DMS153 treated with DMSO at 0.1 percent for 48 hours (cell line): ENCODE measurements at regions not wholly inside any gene's neighbourhood (a gene's known extent, or its start where the extent isn't known, plus 50 kb on each side); places are given as distances from the start of the nearest gene placed in this dataset.
"Not testable (repeated sequence)": the region's sequence is repeated elsewhere in the genome, so short reads cannot be mapped to it uniquely, and the experiment has no call there.

Experiments used
- DNase-seq: peaks from one replicate; lab custom pipeline; 2025; ENCODE audit not compliant: unreplicated experiment; lab: John Stamatoyannopoulos, UW

DNA sequence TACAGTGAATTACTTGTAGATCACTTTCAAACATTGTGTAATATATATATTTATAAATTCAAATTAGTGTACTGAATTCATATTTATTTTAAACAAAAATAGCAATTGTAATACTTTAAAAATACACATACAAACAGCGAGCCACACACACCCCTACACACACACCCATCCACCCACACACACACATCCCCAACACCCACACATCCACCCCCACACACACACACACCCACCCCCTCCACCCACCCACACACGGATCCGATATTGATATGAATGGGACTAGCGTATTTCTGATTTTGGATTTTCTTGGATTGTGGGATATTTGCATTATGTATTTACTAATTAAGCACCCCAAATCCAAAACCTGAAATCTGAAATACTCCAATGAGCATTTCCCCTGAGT is 451.2 kb downstream of the PCDH7 start:
- no peak for DNase-seq

DNA sequence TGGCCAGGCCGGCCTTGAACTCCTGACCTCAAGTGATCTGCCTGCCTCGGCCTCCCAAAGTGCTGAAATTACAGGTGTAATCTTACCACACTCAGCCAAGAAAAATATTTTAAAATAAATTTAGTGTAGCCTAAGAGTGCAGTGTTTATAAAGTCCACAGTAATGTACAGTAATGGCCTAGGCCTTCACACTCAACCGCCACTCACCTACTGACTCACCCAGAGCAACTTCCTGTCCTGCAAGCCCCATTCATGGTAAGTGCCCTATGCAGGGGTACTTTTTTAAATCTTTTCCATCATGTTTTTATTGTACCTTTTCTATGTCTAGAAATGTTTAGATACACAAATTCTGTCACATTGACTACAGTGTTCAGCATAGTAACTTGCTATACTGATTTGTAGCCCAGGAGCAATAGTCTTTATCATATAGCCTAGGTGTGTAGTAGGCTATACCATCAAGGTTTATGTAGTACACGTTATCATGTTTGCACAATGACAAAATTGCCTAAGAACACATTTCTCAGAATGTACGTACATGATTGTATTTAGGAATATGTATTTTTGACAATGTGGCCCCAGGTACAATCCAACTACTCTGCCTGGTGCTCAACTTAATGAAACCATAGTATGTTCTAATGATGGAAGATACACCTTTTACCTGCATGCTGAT is 455.2 kb downstream of the PCDH7 start:
- no peak for DNase-seq

DNA sequence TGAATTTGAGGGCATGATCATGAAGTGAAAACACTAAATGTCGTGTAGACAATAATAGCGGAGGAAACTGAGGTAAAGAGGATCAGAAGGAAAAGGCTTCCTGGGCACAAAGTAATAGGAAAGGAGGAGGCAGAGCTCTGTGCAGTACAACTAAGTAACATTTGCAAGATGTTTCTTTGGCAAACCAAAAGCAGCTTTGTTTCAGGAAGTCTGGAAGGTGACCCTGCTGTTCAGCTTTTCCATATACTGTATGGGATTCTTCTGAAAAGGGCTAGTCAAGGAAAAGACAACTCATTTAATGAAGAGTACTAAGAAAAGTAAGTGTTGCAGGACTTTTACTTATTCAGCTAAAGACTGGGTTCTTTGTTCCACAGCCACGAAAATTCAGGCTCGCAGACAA is 463.1 kb downstream of the PCDH7 start:
- DNase-seq, result no peak

DNA sequence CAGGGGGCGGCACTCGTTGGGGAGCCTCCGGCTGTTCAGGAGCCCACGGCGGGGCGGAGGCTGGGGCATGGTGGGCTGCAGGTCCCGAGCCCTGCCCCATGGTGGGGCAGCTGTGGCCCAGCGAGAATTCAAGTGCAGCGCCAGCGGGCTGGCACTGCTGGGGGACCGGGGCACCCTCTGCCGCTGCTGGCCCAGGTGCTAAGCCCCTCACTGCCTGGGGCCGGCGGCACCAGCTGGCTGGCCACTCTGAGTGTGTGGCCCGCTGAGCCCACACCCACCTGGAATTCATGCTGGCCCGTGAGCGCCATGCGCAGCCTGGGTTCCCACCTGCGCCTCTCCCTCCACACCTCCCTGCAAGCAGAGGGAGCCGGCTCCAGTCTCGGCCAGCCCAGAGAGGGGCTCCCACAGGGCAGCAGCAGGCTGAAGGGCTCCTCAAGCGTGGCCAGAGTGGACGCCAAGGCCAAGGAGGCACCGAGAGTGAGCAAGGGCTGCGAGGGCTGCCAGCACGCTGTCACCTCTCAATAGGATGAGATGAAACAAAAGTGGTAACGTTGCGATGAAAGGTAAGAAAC is 464.9 kb downstream of the PCDH7 start:
- no peak for DNase-seq

DNA sequence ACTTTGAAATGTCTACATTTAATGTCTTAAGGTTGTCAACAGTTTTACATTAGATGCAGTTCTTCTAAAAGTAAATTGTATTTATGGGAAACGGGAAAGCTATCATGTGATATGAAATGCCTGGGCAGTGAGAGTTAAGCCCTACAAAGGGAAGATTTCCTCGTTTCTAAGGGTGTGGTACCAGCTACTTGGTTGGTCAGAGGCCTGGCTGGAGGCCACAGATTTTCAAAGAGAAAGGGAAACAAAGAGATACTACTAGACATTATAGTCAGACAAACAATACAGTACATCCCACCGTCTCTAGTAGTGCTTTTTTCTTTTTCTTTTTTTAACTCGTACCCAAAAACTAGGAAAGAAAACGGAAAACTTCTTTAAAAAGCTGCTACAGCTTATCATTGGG is 467.8 kb downstream of the PCDH7 start:
- DNase-seq, result no peak

DNA sequence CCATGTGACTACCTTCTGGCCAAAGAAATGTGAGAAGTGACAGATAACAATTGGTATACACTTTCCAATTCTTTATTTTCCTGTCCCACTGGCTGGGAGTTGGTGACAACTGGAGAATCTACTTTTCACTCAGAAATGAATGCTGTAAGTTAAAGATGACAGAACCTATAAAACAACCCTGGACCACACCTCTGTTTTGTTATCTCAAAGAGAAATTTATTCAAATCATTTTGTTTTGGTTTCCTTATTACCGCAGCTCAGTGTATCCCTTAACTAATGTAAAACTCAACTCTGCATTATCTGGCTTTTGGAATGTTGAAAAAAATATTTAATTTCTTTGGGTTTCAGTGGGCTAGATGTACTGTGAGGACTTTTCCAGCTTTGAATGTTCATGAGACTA is 469.8 kb downstream of the PCDH7 start:
- no peak for DNase-seq

DNA sequence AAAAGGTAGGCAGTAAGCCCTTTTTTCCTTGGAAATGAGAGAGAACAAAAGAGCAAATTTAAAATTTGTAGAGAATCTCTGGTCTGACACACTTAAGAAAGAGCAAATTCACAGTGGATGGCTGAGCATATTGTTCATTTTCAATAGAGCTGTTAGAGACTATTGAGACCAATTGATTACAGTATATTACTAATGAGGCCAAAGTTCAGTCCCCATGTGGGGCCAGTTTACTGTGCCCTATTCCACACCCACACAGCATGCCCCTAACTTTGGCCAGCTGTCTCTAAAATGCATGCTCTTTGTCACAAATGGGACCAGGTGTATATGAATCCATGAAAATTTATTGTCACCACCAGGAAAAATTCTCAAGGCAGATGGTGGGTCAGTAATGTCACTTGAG is 470.5 kb downstream of the PCDH7 start:
- no peak for DNase-seq

DNA sequence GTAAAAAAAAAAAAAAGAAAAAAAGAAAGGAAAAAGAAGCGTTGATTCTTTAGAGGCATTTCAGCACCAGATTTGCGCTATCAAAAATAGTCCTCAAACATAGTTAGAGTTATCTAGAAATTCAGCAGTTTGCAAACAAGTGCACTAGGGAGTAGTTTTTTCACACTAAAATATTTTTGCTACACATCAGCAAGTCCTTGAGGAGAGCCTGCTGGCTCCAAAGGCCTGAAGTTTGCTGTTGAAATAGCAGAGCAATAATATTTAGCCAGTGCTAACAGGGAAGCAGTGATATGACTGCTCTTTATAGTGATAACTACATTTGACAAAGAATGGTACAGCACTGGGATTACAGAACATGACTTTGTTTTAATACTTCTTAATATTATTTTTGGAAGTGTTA is 472.2 kb downstream of the PCDH7 start:
- no peak for DNase-seq

DNA sequence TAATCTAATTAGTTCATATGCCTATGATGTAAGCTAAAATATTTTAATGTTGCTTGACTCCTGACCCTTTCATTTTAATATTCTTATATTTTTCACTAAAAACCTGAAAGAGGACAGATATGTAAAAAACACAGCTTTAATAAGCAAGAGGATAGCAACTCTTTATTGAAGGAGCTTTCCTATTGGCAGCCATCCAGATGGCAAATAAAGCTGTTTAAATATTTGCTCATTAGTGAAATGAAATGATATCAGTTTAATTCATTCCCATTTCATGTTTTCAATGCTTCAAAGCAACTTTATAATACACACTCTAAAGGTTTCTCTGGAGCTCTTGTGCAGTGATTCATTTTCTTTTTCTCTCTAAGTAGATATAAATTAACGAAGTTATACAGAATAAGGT is 473.4 kb downstream of the PCDH7 start:
- DNase-seq, result peak; percentile 25

DNA sequence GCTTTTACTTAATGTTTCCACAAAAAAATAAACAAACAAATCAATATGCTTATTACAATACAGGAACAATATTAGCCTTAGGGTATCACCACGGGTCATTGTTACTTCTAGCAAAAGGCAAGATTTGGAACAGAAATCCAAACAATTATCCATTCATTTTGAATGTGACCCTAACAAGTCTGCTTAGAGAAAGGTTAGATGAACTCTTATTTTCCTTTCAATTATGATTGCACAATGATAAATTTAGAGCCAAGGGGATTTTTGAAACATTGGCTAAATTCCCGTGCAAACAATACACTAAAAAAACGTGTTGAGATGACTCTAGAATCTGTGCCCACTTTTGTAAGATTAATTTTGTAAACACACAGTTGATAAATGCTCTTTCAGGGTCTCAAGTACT is 474.7 kb downstream of the PCDH7 start:
- DNase-seq, result no peak

DNA sequence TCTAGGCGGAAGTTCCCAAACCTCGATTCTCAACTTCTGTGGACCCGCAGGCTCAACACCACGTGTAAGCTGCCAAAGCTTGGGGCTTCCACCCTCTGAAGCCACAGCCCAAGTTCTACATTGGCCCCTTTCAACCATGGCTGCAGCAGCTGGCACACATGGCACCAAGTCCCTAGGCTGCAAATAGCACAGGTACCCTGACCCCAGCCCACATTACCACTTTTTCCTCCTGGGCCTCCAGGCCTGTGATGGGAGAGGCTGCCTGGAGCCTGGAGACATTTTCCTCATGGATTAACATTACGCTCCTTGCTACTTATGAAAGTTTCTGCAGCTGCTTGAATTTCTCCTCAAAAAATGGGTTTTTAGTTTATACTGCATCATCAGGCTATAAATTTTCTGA is 479.5 kb downstream of the PCDH7 start:
- no peak for DNase-seq

DNA sequence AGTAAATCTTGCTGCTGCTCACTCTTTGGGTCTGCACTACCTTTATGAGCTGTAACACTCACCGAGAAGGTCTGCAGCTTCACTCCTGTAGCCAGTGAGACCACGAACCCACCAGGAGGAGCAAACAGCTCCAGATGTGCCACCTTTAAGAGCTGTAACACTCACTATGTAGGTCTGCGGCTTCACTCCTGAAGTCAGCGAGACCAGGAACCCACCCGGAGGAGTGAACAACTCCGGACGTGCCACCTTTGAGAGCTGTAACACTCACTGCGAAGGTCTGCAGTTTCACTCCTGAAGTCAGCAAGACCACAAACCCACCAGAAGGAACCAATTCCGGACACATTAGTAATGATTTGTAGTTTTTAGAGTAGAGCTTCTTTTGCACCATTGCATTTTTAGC is 481.9 kb downstream of the PCDH7 start:
- DNase-seq, result not testable (repeated sequence)

DNA sequence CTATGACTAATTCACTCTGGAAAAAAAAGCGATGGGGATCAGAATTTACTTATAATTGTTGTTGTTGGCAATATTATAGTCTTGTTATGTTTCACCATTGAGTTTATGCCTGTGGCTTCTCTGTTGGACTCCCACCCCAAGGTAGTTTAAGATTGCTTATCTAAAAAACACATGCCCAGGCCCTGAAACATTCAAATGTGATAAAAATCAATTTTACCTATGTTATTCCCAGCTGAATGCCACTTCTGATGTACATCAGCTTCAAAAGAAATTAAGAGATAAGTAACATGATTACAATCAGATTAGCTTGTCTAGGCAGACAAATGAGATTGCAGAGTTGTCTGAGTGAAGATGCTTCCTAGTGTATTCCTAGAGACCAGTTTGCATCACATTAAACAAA is 484.7 kb downstream of the PCDH7 start:
- DNase-seq, result no peak

DNA sequence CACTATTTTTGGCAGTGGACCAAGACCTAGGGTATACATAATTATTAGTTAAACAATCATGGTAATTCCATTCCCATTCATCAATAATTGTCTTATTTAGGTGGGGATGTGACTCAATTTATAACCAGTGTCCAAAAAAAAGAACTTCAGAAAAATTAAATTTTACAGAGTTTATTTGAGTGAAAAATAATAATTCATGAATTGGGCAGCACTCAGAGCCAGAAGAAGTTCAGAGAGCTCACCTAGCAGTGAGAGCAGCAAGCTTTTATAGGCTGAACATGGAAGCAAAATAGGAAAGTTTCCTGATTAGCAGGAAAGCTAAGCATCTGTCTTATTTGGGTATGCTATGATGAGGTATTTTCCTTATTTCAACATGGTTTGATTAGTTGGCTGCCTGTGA is 500.8 kb downstream of the PCDH7 start:
- DNase-seq, result no peak

DNA sequence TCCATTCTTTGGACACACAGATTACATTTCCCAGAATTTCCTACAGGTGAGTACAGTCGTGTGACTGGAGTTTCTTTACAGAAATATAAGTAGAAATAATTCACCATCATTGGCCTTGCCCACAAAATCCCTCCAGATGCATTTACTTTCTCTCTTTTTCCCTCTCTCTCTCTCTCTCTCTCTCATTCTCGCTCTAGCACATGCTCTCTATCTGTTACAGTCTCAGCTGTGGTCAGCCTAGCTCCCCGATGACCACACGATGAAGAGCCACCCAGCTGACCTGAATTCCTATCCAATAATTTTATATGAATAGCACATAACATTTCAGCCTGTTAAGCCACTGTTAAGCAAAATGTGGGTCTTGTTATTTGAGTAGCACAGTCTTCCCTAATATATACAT is 507.9 kb downstream of the PCDH7 start:
- no peak for DNase-seq

DNA sequence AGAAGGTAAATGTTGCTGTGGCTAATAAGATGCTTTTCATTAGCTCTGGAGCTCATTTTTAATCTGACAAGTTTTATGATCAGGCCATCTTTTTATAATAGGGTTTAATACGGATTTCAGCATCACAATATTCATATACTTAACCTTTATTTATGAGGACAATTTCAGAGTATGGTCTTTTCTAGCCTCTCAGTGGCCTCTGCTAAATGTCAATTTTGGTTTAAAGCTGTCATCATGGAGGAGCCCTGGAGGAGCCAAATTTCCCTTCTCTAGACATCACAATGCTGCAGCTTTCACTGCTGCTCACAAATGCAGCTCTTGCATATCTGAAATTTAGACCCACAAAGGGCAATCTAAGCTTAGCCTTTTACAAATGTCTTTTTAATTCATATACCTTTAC is 510.4 kb downstream of the PCDH7 start:
- no peak for DNase-seq

DNA sequence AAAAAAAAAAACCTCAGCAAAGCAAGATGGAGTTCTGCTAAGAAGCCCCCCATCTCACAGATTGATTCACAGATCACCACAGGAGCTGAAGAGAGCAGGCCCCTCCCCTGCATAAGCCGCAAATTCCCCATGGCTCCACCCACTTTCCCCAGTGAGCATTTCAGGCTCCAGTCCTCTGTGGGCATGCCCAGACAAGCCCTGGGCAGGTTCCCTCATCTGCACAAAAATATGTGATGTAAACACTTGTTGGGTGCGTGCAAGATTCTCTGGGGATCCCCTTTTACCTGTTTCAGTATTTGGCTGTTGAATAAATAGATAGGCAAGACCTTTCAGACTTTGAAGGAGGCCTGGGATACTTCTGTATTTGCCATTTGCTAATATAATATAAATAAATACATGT is 514.3 kb downstream of the PCDH7 start:
- no peak for DNase-seq

DNA sequence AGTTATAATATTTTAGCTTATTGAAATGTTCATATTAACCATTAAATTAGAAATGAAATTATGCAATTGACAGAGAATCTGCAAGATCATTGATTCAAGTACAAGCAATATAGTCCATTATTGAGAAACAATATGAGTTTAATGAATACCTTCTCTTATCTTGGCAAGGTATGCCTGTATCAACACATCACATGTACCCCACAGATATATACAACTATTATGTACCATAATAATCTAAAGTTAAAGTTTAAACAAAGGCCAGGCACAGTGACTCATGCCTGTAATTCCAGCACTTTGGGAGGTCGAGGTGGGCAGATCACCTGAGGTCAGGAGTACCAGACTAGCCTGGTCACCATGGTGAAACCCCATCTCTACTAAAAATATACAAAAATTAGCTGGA is 514.7 kb downstream of the PCDH7 start:
- DNase-seq, result no peak

DNA sequence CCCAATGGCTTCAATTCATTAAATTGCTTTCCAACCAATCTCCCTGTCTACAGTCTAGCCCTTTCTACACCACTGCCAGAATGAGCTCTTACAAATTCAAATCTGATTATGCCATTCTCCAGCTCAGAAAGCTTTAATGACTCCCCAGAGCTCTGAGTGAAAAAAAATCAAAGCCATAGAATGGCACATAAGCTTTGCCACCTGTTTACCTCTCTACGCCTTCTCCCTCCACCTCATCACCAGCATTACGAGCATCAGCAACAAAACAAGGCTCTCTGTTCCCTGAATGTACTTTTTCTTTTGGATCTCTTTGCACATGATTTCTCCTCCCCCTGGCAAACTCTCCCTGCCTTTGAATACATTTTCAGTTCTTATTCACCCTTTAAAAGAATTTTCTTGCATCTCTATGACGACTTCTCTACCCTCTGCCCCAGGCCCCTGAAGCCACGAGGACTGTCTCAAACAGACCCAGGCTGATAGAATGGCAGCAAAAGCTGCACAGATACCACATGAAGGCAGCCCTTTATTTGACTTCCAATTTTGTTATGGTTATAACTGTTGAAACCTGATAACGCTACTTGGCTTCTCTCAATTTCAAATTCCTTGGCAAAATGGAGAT is 516.0 kb downstream of the PCDH7 start:
- DNase-seq, result no peak

DNA sequence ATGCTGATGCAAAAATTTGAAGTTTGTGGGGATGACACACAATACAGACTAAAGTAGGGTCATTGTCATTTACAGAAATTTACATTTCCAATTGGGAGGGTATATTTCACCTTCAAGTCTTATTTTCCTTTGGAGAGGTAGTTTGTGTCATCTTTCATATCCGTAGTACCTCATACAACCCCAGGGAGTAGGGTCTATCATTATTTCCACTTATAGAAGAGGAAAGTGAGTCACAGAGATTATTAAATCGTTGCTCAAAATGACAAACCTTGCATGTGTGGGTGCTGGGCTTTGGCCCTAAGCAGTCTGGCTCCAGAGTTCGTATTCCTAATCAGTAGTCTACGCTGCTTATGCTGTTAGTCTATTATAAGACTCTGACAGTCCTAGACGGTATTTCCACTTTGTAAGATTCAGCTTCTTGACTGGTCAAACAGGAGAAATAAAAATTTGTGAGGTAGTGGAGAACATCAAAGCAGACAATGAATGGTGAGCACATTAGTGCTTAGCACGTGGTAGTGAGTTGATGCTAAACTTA is 516.5 kb downstream of the PCDH7 start:
- no peak for DNase-seq

DNA sequence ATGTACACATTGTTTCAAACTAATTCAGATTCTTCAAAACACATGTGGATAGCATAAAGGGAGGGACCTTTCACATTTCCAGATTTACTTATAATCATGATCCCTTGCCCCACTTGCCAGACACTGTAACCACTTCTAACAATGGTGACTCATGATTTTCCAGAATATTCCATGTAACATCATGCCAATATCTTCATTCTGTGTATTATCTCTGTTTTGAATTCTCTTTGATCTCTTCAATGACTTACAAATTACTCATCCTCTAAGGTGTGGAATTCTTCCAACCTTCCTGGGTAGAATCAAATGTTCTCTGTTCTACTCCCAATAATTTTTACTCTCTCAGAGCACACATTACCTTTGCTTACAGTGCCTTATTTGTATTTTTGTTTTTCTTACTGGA is 517.1 kb downstream of the PCDH7 start:
- DNase-seq, result no peak

DNA sequence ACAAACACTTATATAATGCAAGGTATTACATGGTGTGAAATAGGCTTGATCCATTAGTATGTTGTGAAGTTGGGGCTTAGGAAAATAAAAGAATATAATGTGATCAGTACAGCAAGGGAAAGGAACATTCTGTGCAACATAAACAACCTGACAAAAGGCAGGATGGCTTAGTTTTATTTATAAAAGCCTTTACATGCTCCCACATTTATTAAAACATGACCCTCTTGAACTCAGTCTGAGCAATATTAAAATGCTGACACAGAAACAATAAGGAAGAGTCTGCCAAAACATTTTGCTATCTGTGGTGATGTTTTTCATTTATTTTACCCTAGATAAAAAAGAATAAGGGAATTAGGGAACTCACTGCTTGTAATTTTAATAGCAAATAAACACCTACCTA is 519.7 kb downstream of the PCDH7 start:
- no peak for DNase-seq
